Endodermal cell (in vitro differentiated cells): ENCODE measurements at regions not wholly inside any gene's neighbourhood (a gene's known extent, or its start where the extent isn't known, plus 50 kb on each side); places are given as distances from the start of the nearest gene placed in this dataset.

Experiments used
- DNase-seq: peaks from one replicate; pipeline ENCODE4 v3.0.0-alpha.2; 2017
- H3K27ac ChIP-seq: 2 replicates; pipeline ENCODE4 v1.5.1; 2013; ENCODE audit warnings: mild to moderate bottlenecking, low read depth, low read length, moderate library complexity
- H3K27me3 ChIP-seq: 2 replicates; pipeline ENCODE4 v1.6.1; 2013; ENCODE audit warnings: mild to moderate bottlenecking, low read length, moderate library complexity; ENCODE audit not compliant: insufficient read depth, control insufficient read depth, poor library complexity, severe bottlenecking
- H3K36me3 ChIP-seq: 2 replicates; pipeline ENCODE4 v1.7.0; 2013; ENCODE audit warnings: mild to moderate bottlenecking, low read length, moderate library complexity; ENCODE audit not compliant: control insufficient read depth, insufficient read depth
- H3K4me1 ChIP-seq: one replicate; pipeline ENCODE4 v1.7.0; 2013; ENCODE audit warnings: low read length; ENCODE audit not compliant: control insufficient read depth, insufficient read depth
- H3K4me3 ChIP-seq: 2 replicates; pipeline ENCODE4 v1.5.1; 2013; ENCODE audit warnings: mild to moderate bottlenecking, low read length, moderate library complexity
- H3K9ac ChIP-seq: 2 replicates; pipeline ENCODE4 v1.6.1; 2013; ENCODE audit warnings: mild to moderate bottlenecking, low read length, moderate library complexity; ENCODE audit not compliant: poor library complexity, severe bottlenecking; ENCODE audit errors: extremely low read depth
- H3K9me3 ChIP-seq: 2 replicates; pipeline ENCODE4 v1.6.1; 2013; ENCODE audit warnings: mild to moderate bottlenecking, low read length, moderate library complexity; ENCODE audit not compliant: control insufficient read depth
- H3K27ac Mint-ChIP-seq: 2 replicates; pipeline ENCODE4 v1.8.0; 2020; ENCODE audit warnings: mixed read lengths
- H3K27me3 Mint-ChIP-seq: 2 replicates; pipeline ENCODE4 v1.8.0; 2021; ENCODE audit warnings: mild to moderate bottlenecking, mixed read lengths; ENCODE audit not compliant: insufficient read depth
- H3K36me3 Mint-ChIP-seq: 2 replicates; pipeline ENCODE4 v1.8.0; 2020; ENCODE audit warnings: low read depth, mixed read lengths
- H3K4me1 Mint-ChIP-seq: 2 replicates; pipeline ENCODE4 v1.8.0; 2020; ENCODE audit warnings: mixed read lengths
- H3K4me3 Mint-ChIP-seq: 2 replicates; pipeline ENCODE4 v1.8.0; 2020; ENCODE audit warnings: mild to moderate bottlenecking, moderate library complexity, mixed read lengths
- H3K9me3 Mint-ChIP-seq: 2 replicates; pipeline ENCODE4 v1.8.0; 2020; ENCODE audit warnings: mild to moderate bottlenecking, mixed read lengths
- WGBS, 2 experiments: methylation state at CpG; one replicate each; pipeline versions ENCODE4 v1.1.5 to v1.1.7; 2013; ENCODE audit warnings: missing lambda C conversion rate in 2 of 2, mixed read lengths in 1 of 2; ENCODE audit not compliant: insufficient coverage in 1 of 2, insufficient read length in 1 of 2; 5-methylcytosine and 5-hydroxymethylcytosine counted together
- TF ChIP-seq, protein P1 (sequence below): fragments of 200-600 bp; sonication (generic); conservative IDR thresholded peaks from 2 replicates; pipeline ENCODE4 v1.5.0; 2021; ENCODE audit warnings: antibody characterized with exemption, mild to moderate bottlenecking

DNA sequence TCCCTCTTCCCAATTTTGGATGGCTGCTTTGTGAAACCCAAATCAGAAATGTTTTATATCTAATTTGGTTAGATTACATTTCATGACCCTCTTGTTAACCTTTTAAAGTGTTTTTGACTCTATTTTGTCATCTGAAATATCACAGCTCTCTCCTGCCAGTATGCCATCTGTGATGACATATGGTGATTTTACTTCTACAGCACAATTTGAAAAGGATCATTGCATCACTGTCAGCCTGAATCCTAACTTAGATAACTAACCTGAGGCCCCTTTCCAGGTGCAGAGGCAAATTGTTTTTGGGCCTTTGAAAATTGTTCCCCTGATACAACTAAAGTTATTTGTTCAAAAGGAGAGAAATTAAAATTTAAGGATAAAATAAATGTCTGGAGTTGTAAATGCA lies 1023.4 kb upstream of the LRRTM1 start:
- Mint-ChIP-seq H3K36me3 (peaks cover 2% of the 10 kb centered on the region), H3K4me3 (no peak overlapping the region), H3K9me3 (peaks cover 7% of the 10 kb centered on the region), H3K4me1 (peaks cover 1% of the 10 kb centered on the region), H3K27me3 (no peaks in the 10 kb centered on the region), H3K27ac (no peak overlapping the region)
- no peak for DNase-seq
- no peaks in the 10 kb centered on the region for H3K27me3 ChIP-seq
- no peak overlapping the region for H3K27ac ChIP-seq
- H3K4me1 ChIP-seq = no peaks in the 10 kb centered on the region
- TF ChIP-seq, protein P1, sequence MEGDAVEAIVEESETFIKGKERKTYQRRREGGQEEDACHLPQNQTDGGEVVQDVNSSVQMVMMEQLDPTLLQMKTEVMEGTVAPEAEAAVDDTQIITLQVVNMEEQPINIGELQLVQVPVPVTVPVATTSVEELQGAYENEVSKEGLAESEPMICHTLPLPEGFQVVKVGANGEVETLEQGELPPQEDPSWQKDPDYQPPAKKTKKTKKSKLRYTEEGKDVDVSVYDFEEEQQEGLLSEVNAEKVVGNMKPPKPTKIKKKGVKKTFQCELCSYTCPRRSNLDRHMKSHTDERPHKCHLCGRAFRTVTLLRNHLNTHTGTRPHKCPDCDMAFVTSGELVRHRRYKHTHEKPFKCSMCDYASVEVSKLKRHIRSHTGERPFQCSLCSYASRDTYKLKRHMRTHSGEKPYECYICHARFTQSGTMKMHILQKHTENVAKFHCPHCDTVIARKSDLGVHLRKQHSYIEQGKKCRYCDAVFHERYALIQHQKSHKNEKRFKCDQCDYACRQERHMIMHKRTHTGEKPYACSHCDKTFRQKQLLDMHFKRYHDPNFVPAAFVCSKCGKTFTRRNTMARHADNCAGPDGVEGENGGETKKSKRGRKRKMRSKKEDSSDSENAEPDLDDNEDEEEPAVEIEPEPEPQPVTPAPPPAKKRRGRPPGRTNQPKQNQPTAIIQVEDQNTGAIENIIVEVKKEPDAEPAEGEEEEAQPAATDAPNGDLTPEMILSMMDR = no peak
- H3K9ac ChIP-seq = no peak overlapping the region
- H3K36me3 ChIP-seq = no peaks in the 10 kb centered on the region
- no peak overlapping the region for H3K4me3 ChIP-seq
- H3K9me3 ChIP-seq = peaks cover 5% of the 10 kb centered on the region

DNA sequence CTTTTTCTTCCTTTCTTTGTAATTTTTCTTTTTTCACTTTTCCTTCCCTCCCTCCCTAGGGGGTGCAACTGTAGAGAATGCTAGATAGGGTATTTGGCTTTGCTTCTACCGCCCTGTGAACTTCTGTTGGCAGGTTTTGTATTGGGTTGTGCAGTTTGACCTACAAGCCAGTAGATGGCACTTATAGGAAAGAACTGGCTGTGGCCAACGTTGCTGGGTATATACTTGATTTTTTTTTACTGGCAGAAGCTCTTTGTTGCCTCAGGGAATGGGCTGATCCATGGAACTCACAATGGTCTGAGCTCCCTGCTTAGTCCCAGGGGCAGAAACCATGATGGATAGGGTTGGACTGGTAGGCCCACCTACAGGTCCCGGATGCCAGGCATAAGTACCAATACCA lies 1019.5 kb upstream of the LRRTM1 start:
- peak; percentile 72 for DNase-seq
- Histone ChIP-seq H3K36me3 (no peaks in the 10 kb centered on the region), H3K4me3 (no peak overlapping the region), H3K4me1 (no peaks in the 10 kb centered on the region), H3K27ac (no peak overlapping the region), H3K9me3 (peaks cover 11% of the 10 kb centered on the region), H3K27me3 (no peaks in the 10 kb centered on the region), H3K9ac (no peak overlapping the region)
- Mint-ChIP-seq H3K27me3 (no peaks in the 10 kb centered on the region), H3K4me1 (peaks cover 1% of the 10 kb centered on the region), H3K4me3 (no peak overlapping the region), H3K9me3 (peaks cover 13% of the 10 kb centered on the region), H3K27ac (no peak overlapping the region), H3K36me3 (peaks cover 6% of the 10 kb centered on the region)
- WGBS, 2 experiments = 50 to 100% methylated on average over 1 to 3 of the region's 3 CpGs
- TF ChIP-seq, protein P1 = peak; percentile 82

DNA sequence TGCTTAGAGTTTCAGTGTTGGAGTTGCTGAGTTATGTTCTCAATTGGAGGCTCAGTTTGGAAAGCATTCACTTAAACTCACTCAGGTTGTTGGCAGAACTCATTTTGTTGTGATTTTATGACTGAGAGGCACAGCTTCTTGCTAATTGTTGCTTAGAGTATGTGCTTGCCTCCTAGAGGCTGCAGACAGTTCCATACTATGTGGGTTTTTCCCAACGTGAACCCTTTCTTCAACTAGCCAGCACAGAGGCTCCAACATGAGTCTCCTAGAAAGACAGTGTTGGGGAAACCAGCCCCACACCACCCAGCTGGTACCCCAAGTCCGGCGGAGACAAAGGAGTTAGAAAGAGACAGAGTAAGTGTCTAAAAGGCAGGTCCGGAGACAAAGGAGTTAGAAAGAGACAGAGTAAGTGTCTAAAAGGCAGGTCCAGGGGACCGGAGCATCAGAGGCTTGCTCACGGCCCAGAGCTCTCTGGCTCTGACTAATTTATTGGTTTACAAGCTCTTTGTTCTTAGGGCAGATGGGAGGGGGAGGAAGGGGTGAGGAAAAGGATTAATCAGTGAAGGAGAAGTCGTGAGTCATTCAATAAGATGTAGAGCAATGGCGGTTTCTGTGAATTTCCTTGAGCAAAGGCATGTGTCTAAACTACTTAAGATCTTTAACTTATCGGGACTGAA lies 999.7 kb upstream of the LRRTM1 start:
- H3K9me3 Mint-ChIP-seq = peaks cover 10% of the 10 kb centered on the region
- Histone ChIP-seq H3K36me3 (no peaks in the 10 kb centered on the region), H3K27ac (peak overlapping the region; percentile 85), H3K27me3 (no peaks in the 10 kb centered on the region), H3K4me3 (no peak overlapping the region), H3K9me3 (peaks cover 20% of the 10 kb centered on the region), H3K4me1 (peaks cover 3% of the 10 kb centered on the region), H3K9ac (no peak overlapping the region)
- H3K4me1 Mint-ChIP-seq = peaks cover 7% of the 10 kb centered on the region
- DNase-seq = peak; percentile 62
- WGBS, 2 experiments = 69 to 82% methylated on average over 3 to 9 of the region's 9 CpGs
- peak overlapping the region; percentile 62 for H3K27ac Mint-ChIP-seq
- TF ChIP-seq, protein P1 = no peak
- no peaks in the 10 kb centered on the region for H3K27me3 Mint-ChIP-seq
- no peak overlapping the region for H3K4me3 Mint-ChIP-seq
- no peaks in the 10 kb centered on the region for H3K36me3 Mint-ChIP-seq
